HG03460 (cell line): ENCODE measurements at regions not wholly inside any gene's neighbourhood (a gene's known extent, or its start where the extent isn't known, plus 50 kb on each side); places are given as distances from the start of the nearest gene placed in this dataset.

Experiments used
- ATAC-seq: cut with Tn5 transposase; IDR thresholded peaks from one replicate; pipeline ENCODE4 v1.9.1; 2021; ENCODE audit not compliant: unreplicated experiment

DNA sequence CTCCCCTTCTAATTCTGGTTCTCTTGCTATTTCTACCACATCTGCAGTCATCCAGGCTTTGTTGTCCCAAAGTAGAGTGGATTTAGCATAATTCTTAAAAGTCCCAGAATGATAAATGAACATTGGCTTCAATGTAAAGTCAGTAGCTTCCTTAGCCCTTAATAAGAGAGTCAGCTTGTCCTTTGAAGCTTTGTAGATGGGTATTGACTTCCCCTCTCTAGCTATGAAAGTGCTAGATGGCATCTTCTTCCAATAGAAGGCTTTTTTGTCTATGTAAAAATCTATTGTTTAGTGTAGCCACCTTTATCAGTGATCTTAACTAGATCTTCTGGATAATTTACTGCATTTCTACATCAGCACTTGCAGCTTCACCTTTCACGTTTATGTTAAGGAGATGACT is 181.4 kb upstream of the B3GALT2 start:
- peak; percentile 17 for ATAC-seq

DNA sequence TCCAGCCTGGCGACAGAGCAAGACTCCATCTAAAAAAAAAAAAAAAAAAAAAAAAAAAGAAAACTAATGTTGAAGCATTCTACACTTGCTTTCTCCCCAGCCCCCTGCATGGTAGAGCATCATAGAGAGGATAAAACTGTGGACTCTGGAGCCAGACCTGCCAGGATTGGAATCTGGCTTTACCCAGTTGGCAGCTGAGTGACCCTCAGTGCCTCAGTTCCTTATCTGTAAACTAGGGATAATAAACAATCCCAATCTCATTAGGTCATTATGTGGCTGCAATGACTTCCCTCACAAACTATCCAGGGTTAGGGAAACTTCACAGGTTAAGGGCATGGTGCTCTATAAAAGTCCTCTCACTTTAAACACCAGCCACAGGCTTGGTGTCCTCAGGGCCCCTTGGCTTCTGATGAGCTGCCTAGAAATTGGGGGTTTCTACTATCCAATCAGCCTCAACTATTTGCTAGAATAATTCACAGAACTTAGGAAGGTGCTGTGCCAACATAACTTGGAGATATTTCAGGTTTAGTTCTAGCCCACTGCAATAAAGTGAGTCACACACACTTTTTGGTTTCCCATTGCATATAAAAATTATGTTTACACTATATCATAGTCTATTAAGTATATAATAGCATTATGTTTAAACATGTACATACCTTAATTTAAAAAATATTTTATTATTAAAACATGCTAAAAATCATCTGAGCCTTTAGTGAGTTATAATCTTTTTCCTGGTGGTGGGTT is 180.5 kb upstream of the B3GALT2 start:
- no peak for ATAC-seq

DNA sequence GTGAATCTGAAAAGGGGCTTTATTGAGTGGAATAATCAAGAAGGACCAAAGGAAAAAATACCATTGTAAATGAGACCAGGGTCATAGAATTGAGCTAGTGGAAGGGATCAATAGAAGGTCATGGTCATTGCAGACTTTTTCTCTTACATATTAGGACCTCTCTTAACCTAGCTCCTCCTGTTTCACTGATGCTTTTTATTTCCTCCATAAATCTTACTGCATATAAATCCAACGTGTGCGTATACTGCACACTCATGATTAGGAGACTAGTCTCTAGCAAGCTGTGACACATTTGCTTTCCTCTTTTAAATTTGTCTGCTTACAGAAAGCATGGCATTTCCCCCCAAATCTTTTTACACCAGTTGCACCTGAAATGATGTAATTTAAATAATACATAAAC is 179.6 kb upstream of the B3GALT2 start:
- ATAC-seq, result no peak

DNA sequence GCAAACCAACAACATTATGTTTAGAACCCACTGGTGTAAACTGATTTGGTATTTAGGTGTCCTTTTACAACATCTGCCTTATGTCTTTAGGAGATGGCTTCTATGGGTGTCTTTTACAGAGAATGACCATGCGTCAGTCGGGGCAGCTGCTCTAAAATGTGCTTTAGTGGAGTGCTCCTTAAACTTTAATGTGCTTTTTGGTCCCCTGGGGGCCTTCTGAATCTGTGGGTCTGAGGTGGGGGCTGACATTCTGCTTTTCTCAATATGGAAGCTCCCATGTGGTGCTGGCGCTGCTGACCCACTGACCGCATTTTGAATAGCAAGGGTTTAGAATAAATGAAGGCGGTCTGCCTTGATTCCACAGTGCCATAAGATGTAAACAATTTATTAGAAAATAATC is 173.2 kb upstream of the B3GALT2 start:
- ATAC-seq, result no peak

DNA sequence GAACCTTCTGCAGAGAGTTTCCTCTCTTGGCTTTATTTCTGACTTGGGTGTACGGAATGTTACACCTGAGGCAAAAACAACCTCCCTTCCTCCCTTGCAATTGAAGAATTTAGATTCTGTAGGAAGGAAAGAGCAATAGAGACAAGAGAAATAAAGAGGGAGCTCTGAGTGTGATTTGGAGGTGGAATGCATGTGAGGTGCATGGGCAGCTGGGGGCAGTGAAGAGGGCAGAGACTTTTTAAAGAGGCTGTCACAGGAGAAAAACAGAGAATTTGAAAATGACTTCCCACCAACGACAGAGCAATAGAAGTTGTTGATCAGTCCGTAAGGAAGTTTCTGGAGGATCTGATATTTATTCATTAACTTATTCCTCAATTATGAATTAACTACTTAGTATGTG is 172.0 kb upstream of the B3GALT2 start:
- no peak for ATAC-seq

DNA sequence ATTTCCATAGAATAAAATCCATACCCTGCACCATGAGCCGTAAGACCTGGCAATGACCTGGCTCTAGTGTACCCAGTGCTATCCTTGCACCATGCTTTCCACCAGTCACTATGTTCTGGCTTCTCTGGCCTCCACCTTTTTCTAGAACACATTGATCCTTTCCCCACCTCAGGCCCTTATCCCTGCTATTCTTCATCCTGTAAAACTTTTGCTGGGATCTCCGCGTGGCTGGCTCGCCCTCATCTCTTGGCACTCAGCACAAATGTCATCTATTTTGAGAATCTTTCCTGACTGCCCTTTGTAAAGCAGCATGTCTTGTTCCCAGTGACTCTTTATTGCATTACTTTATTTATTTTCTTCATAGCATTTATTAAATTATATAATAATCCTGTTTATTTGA is 169.8 kb upstream of the B3GALT2 start:
- no peak for ATAC-seq

DNA sequence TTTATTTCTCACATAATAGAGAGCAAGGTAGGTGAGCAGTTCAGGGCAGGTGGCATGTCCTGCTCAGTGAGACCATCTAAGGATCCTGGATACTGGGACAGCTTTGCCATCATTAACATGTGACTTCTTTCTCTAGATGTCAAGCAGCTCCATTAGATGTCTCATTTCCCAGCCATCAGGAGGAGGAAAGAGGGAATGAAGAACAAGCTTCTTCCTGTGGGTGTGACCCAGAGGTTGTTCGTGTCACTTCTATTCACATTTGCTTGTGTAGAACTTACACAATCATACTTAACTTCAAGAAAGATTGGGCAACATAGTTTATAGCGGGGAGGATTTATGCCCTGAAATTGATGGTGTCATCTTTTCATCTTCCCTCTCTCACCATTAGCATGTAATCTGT is 169.2 kb upstream of the B3GALT2 start:
- no peak for ATAC-seq

DNA sequence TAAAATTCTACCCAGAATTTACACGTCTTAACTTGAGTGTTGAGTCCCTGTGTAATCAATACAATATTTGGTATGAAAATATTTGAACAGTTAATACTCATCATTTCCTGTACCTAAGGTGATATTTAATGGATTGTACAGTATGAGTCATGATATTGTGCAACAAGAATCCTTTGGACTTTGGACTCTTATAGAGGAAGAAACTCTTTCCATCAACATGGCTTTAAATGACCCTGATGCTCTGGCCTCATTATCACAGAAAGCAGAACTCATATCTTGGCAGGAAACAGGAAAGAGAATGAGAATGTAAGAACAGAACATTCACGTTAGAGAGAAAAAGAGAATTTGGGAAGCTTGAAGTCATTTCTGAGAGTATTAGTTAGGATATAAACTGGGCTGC is 168.8 kb upstream of the B3GALT2 start:
- ATAC-seq, result no peak

DNA sequence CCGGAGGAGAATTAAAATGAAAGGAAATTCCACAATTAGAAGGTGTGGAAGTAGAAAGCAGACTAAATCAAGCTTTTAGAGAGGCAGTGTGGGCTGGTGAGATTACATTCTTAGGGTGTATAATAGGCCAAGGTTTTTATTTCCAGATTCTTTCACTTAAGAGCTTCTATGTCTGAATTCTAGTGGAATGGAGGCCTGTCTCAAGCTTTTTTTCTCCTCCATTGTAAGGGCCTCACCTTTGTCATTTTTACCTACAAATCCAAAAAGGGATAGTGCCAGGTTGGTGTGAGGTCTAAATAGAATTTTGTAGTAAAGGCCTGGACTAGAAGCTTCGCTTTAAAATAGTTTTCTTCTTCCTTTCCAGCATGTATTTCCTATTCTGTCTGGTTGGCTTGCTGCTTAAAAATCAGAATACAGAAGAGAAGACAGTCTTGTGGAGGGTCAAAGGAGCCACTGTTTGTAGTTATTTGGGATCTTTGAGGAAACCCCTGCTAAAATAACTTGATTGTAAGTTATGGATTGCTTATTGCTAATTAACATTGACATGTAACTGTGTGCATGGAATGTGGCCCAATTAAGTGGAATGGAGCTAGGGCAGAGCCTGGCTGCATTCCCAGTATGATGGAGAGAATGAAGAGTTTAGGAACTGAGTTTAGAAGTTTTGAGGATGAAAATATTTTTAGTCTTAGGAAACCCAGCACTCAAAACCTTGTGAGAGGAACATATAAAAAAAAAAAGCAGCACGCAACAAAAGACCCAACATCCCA is 162.5 kb upstream of the B3GALT2 start:
- no peak for ATAC-seq

DNA sequence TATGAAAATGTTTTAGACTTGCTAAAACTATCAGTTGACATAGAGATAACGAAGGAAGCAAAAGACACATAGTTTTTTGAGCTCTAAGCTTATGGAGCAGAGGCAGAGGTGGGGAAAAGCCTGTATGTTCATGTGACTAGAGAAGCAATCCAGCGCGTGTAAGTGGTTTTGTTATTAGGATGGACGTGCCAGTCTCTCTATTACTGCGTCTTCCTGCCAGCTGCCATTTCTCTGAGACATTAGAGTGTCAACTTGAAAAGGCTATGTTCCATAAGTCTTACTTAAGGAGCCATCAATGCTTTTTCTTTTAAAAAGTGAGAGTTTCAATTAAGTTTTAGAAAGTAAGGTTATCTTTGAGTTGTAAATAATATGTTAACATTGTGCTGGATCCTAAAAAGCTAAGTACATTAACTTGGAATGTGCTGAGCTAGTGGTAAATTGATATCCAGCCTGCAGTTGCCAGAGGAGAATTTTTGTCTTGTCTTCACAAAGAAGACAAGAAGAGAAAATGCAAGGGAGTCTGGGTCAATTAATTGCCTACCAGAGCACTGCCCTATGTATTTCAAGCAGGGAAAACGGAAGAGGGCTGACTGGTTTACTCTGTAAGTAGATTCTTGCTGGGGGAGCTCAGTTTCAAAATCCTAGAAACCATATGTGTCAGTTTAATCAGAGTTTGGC is 161.8 kb upstream of the B3GALT2 start:
- no peak for ATAC-seq

DNA sequence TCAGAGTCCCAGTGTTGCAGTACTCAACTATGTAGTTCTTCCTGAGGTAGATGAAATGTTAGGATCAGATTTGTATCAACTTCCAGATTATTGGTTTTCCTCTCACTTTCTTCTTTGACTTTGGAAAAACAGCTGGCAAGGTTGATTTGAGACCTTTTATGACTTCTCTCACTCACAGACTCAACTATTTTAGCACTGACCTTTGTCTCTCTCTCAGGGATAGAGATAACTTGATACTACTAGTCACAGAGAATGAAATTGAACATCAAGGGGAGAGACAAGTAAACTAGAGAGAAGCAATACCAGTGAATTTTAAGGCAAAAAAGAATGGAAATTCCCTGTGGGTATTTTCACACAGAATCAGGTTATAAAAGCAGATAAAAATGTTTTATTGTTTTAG is 159.7 kb upstream of the B3GALT2 start:
- ATAC-seq, result no peak

DNA sequence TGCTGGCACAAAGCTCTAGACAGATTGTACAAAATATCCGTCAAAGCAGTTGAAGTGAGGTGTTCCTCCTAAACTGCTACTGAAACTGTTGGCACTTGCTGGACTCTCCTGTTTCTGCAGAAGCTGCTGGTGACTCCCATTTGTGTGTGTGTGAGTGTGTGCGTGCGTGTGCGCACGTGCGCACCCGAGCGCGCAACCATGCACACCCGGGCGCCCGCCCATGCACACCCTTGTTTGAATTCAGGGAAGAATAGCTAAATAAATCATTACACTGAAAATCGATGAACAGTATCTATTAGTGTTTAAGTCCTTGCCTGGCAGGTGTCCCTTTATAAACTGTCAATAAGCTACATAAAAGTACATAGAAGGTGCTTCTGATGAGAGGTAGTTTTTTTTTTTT is 156.4 kb upstream of the B3GALT2 start:
- no peak for ATAC-seq

DNA sequence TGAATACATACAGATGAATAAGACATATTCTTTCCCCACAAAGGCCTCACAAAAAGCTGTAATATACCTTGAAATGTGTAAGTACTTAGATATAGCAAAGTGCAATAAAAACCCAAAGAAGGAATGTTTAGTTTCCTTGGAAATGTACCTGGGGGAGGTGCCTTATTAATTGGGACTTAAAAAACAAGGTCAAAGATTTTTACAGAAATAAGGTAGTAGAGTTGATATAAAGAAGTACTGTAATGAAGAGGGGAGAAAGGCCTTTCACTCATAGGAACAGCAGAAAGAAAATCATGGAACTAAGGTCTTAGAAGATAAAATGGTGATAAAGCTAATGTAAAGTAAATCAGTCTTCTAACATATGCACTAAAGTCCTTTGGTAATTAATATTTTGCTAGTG is 153.9 kb upstream of the B3GALT2 start:
- ATAC-seq, result no peak

DNA sequence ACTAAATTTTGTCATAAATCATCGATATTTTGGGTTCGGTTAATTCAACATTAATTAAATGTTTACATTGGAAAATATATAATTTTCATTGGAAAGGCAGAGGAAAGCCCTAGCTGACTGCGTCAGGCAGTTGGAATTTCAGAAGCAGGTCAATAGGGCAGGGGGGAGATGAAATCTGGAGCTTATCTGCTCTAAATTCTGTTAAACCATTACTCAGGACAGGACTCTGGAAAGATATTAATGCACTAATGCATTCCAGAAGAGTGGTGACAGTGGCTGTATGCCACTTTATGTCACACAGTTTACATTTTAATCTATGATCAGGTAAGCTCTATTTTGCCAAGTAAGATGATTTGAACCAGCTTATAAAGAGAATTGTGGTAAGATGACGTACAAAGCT is 153.0 kb upstream of the B3GALT2 start:
- ATAC-seq, result no peak

DNA sequence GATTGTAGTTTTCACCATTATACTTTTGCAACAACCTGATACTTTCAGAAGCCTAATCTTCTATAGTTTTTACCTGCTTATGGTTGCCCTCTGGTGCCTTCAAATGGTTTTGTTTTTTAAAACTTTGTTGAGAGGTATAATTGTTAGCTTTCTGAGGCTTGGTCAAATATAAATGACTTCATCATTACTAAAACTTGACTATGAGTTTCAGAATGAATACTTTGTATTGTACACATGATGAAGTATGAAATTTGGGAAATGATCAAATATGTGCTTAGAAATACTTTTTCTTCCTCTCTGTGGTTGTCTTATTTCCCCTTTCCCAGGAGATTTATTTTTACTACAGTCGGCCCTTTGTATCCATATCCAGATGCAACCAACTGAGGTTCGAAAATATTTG is 151.8 kb upstream of the B3GALT2 start:
- ATAC-seq, result no peak

DNA sequence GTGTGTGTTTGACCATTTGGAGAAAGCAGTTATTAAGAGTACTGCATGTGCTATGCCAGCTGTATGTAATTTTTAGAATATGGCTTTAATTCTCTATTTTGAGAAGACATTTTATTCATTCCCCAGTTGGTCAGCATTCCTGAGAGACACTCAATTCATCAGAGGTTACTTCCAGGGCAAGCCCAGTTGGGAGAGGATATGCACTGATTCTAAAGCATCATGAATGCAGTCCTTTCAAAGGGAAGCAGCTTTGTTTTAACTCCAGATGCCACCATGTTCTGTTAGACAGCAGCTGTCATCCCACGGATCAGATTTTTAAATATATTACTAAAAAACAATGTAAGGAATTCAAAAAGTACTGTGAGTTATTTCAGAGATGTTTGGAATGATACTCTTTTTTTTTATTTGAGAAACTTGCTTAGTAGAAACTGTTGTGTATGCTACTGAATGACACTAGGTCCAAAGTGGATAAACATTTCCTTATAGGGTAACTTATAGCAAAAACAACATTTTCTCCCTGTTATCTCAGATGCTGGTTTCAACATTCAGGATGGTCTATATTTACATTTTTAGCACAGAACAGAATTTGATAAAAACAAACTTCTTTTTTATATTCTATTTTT is 149.5 kb upstream of the B3GALT2 start:
- no peak for ATAC-seq

DNA sequence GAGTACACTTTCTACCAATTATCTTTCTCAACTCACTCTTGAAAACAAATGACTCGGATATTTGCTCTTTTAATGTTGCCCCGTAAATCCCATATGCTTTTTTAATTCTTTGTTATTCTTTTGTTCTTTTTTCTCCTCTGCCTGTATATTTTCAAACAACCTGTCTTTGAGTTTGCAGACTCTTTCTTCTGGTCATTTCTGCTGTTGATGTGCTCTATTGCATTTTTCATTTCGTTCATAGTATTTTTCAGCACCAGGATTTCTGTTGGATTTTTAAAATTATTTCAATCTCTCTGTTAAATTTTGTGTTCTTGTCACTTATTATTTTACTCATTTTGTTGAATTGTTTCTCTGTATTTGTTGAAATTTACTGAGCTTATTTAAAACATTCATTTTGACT is 146.8 kb upstream of the B3GALT2 start:
- no peak for ATAC-seq

DNA sequence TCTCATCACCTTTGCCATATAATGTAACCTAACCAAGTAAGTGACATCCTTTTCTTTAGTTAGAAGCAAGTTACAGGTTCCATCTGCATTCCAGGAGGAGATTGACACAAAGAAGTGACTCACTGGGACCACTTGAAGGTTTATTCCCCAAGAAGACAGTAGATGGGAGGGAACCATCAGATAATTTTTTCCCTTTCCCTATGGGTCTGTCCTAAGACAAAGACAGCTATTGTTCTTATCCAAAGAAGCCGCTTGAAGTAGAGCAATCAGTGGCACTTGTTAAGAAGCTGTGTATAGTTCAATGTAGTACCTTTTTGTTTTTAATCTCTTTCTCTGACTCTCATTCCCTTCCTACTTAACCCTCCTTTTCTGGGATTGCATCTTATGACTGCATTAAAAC is 139.9 kb upstream of the B3GALT2 start:
- no peak for ATAC-seq

DNA sequence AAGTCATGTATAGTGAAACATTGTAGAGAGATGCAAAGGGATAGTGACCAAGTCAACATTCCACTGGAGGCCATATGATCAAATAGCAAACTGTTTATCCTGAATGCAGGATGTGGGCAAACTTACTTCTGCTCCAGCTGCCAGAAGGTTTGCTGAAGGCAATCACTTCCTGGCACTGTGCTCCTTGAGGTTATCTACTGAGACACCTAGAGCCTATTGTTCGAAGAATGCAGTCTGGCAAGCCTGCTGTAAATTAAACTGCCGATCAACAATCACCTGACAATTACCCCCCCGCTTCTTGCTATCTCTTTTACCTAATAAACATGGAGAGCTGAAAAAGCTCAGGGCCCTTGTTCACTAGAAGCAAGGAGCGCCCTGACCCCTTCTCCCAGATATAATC is 139.4 kb upstream of the B3GALT2 start:
- ATAC-seq, result no peak

DNA sequence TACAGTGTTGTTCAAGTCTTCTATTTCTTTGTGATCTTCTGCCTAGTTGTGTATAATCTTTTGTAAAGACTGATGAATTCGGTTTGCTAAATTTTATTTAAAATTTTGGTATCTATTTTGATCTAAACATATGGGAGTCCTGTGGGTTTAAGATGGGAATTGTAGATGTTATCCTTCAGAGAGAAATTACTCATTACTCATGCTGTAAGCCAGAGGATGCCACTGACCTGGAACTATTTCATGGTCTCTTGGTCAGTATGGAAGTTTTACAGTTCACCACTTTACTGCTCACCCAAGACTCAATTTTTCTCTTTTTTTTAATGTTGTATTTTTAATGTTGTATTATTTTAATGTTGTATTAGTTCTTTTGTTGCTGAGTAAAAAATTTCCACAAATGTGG is 138.6 kb upstream of the B3GALT2 start:
- ATAC-seq, result no peak

DNA sequence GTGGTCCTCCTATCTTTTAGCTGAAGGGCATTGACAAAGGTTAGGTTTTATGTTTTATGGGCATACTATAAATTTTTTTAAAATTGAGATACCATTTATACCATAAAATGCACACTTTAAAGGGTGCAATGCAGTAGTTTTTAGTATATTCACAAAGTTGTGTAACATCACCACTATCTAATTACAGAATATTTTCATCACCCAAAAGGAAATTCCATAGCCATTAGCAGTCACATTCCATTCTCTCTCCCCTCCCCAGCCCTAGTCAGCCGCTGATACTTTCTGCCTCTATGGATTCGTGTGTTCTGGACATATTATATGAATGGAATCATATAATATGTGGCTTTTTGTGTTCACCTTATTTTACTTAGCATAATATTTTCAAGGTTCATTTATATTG is 135.8 kb upstream of the B3GALT2 start:
- no peak for ATAC-seq
